ENCODE measurements at regions not wholly inside any gene's neighbourhood (a gene's known extent, or its start where the extent isn't known, plus 50 kb on each side); places are given as distances from the start of the nearest gene placed in this dataset.

GRCh38 chr15:98506711-98507110 is 141.6 kb upstream of the IGF1R start:
- no peak for TF ChIP-seq CTCF (IDR thresholded peaks at IDR 0.05; ENCODE audit: low read depth, low read length)
- TF ChIP-seq MAX (IDR thresholded peaks at IDR 0.05; ENCODE audit: low read depth, low read length) = no peak
- no peak for TF ChIP-seq POLR2A (IDR thresholded peaks at IDR 0.05; ENCODE audit: extremely low read depth, insufficient read length)

Measured in NB4 (cell line).